ENCODE measurements at regions not wholly inside any gene's neighbourhood (a gene's known extent, or its start where the extent isn't known, plus 50 kb on each side); places are given as distances from the start of the nearest gene placed in this dataset.
"Not testable (repeated sequence)": the region's sequence is repeated elsewhere in the genome, so short reads cannot be mapped to it uniquely, and the experiment has no call there.

DNA sequence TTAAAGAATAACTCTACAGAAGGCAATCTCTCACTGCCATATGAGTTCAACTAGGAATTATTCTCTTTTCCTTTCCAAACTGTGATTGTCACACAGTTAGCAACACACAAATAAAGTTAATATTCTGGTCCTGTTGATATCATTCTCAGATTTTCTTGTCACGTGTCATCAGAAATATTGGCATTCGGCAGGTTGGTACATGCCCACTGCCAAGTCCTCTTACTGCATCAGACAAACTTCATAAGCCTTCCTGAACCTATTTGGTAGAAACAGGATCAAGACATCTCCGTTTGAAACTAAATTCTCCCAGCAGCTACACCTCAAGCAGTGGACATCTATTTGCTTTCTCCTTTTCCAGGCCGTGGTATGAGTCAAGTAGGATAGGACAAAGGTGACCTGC is 177.9 kb upstream of the SOX2 start:
- no peak for DNase-seq (ENCODE audit: low read depth)

DNA sequence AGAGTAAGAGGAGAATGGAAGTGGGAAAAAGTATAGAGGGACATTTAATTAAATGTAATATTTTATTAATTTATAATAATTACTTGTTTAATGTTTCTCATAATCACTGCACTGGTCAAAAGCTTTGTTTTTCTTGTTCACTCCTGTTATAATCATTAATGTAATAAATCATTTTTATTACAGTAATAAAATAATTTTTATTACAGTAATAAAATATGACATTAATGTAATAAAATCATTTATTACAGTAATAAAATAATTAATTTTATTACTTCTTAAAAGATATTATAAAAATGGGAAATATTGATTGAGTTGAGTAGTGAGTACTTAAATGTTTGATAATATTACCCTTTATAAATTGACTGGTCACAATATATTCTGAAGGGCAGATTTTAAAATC is 181.1 kb upstream of the SOX2 start:
- no peak for DNase-seq (ENCODE audit: low read depth)

DNA sequence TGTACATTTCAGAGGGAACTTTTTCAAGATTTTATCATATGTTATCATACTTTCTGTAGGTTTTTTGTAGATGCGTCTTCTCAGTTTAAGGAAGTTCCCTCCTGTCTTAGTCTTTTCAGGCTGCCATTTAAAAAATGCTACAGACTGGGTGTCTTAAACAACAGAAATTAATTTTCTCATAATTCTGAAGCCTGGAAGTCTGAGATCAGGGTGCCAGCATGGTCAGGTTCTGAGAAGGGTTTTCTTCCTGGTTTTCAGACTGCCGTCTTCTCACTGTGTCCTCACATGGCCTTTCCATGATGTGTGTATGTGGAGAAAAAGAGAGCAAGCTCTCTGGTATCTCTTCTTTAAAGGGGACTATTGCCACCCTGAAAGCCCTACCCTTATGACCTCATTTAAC is 189.9 kb upstream of the SOX2 start:
- no peak for DNase-seq (ENCODE audit: low read depth)

DNA sequence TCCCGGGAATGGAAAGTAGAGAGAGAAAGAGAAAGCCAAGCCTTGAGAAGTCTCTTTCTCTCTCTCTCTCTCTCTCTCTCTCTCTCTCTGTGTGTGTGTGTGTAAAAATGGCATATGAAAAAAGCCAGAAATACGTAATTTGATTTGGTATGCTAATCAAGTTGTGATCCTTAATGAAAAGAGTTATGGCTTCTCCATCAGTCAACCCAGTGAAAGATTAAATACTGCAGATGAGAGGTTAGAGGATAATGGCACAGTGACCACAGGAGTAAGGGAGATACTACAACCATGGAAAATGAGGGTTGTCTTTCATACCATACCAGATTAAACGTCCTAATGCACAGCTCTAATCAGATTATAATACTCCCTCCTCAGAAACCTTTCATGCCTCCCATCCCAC is 193.5 kb upstream of the SOX2 start:
- no peak for DNase-seq (ENCODE audit: low read depth)

DNA sequence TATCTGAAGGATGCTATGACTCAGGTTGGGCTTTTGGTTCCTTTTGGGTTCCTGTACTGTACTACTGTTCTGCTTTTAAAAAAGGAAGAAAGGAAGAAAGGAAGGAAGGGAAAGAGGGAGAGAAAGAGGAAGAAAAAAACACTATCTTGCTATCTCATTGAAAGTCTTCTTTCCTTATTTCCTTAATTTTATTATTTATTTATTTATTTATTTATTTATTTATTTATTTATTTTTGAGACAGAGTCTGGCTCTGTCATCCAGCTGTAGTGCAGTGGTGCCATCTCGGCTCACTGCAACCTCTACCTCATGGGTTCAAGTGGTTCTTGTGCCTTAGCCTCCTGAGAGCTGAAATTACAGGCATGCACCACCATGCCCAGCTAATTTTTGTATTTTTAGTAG is 198.9 kb upstream of the SOX2 start:
- DNase-seq (ENCODE audit: low read depth) = no peak

DNA sequence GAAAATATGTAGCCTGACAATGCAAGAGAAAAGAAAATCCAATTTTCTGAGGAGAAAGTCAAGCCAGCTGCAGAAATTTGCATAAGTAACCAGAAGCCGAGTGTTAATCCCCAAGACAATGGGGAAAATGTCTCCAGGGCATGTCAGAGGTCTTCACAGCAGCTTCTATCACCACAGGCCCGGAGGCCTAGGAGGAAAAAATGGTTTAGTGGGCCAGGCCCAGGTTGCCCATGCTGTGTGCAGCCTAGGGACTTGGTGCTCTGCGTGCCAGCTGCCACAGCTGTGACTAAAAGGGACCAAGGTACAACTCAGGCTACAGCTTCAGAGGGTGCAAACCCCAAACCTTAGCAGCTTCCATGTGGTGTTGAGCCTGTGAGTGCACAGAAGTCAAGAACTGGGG is 201.2 kb upstream of the SOX2 start:
- DNase-seq (ENCODE audit: low read depth) = no peak

DNA sequence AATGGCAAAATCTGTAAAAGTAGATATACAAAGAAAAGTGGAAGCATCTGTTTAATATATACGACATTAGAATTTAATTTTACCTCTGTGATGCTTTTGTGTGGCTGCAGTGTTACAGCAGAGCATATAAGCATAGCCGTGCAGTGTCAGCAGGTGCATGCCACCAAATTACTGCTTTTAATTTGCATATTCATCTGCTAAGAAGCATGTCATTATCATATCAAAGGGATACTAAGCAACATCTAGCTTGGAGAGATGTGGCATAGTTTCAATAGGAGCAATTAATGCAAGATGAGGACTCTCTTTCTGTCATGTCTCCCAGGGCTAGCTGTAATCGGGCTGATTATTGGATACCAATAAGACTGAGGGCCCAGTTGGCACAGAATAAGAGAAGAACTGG is 214.4 kb upstream of the SOX2 start:
- no peak for DNase-seq (ENCODE audit: low read depth)

DNA sequence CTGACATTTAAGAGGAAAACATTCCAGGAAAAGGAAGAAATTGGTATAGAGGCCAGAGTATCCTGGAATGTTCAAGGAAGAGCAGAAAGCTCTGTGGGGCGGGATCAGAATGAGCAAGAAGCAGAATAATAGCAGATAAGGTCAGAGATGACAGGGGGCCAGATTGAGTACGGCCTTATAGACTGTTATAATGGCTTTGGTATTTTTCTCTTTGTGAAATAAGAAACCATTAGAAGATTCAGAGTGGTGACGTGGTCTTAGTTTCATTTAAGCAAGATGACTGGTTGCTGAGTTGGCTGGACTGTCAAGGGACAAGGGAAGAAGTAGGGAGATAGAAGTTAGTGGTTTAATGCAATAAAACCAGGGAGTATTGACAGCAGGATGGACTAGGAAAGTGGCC is 218.3 kb upstream of the SOX2 start:
- no peak for DNase-seq (ENCODE audit: low read depth)

DNA sequence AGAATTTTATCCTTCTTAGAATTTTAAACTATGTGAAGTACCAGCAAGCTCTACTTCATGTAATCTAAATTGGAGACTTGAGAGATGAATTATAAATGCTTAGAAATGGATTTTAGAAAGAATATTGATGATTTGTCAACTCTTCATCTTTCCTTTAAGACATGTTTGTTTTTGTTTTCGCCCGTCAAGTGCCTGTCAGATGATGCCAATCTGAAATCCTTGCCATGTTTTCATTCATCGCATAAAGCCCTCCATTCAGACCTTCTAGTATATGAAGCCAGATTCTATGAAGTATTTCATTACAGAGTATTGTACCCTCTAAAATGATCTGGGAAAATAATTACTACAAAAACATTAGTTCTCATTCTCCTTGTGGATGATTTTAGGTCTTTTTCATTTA is 223.2 kb upstream of the SOX2 start:
- no peak for DNase-seq (ENCODE audit: low read depth)

DNA sequence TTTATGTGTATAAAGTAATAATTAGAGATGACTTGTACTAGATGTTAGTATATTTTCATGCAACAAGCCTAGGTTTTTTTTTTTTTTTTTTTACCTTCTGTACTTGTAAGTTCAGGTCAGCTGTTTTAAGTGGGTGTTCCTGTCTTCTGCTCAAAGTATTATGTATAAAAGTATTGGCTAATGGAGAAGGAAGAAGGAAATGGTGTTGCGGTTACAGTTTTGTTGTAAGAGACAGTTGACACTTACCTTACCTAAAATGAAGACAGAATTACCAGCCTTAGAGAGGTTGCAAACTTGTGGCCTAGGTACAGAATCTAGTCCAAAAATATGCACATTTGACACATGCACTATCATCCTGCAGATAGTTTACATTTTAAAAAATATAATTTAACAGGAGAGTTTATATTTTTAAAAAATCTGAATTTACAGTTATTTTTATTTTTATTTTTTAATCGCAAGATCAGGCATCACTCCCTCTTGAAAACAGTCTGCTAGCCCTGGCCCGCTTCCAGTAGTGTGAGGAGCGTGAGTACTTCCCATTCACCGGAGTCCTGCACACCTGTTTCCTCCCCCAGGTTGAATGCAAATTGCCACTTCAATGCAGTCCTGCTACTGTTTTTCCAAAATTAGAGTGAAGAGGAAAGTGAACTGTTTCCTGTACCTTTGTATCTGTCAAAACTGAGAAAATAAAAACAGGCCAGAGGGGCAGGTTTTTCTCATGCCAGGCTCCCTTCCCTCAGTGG is 224.3 kb upstream of the SOX2 start:
- DNase-seq (ENCODE audit: low read depth) = no peak

DNA sequence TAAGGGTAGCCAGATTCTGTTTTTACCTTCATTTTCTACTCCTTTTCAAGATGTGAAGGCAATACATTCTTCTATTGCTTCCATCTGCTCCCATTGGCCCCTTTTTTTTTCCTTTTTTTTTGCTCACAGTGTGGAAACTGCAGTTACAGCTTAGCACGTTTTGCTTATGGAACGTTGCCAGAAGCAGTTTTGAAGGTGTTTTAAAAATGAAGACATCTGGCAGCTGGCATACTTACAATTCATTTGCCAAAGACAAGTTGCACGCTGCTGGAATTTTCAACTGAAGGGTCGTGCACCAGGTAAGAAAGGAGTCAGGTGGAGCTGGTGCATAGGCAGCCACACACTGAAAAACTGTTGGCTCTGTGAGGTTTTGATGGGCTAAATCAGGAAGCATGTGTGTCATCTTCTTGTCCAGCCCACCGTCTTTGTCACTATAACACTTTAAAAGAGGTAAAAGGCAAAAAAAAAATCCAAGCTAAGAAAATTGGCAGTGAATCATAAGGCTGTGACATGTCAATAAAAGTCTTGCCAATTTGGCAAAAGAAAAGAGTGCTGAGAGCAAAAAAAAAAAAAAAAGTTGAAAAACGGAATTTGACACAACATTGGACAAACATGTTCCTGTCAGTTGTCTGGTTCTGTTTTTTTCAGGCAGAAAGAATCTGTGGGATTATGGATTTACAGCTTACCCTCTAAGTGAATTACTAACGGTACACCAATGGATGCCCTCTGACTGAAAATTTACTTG is 225.4 kb upstream of the SOX2 start:
- DNase-seq (ENCODE audit: low read depth) = no peak

DNA sequence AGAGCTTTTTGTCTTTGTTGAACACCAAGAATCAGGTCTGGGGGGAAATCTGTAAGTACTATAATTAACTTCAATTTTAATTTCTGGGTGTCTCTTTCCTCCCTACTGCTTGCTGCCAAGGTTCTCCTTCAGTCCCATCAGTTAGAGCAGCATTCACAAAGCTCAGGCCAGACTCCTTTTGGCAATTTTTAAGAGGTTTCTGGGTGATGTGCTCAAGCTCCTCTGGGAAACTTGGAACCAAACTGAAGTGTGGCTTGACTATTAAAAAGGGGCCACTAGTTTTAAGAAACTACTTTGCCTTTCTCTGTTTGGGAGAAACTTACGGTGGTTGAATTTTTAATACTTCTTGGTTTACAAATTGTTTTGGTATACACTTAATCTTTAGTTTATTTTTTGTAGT is 227.7 kb upstream of the SOX2 start:
- DNase-seq (ENCODE audit: low read depth) = no peak

DNA sequence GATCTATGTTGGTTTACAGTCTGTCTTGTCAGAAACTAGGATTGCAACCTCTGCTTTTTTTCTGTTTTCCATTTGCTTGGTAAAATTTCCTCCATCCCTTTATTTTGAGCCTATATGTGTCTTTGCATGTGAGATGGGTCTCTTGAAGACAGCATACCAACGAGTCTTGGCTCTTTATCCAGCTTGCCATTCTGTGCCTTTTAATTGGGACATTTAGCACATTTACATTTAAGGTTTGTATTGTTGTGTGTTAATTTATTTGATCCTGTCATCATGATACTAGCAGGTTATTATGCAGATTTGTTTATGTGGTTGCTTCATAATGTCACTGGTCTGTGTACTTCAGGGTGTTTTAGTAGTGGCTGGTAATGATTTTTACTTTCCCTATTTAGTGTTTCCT is 236.6 kb upstream of the SOX2 start:
- DNase-seq (ENCODE audit: low read depth) = not testable (repeated sequence)

DNA sequence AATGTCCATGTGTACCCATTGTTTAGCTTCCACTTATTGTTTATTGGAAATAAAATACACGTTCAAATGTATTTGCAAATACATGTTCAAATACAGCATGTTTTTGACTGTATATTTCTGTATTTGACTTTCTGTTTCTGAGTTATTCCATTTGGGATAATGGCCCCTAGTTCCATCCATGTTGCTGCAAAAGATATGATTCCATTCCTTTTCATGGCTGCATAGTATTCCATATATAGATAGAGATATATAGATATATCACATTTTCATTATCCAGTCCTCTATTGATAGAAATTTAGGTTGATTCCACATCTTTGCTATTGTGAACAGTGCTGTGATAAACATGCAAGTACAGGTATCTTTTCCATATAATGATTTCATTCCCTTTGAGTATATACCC is 241.4 kb upstream of the SOX2 start:
- no peak for DNase-seq (ENCODE audit: low read depth)

DNA sequence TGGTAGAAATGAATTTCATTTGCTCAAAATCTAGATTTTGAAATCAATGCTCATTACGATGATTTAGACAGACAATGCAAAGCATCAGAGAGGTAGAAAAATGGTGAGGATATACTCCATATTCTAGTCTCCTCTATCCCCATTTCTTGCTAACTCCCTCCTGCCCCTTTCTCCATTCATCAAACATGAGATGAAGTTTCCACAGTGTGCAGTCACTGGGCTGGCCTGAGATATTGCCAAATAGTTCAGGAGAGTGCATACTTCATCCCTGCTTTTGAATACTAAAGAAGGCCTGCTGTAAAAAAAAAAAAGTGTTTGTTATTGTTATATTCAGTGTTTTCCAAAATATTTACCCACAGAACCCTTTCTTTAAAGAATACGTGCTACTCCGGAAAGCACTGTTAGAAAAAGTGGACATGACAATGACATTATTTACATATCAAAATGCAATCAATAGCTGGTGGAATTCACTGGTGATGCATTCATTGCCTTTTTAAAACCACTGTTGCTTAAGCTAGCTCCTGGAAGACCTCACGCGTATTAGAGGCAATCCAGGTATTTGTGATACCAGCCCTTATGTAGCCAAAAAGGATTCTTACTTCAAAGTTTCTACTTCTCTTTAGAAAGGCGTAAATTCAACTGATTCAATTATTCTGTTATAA is 247.6 kb upstream of the SOX2 start:
- no peak for DNase-seq (ENCODE audit: low read depth)

DNA sequence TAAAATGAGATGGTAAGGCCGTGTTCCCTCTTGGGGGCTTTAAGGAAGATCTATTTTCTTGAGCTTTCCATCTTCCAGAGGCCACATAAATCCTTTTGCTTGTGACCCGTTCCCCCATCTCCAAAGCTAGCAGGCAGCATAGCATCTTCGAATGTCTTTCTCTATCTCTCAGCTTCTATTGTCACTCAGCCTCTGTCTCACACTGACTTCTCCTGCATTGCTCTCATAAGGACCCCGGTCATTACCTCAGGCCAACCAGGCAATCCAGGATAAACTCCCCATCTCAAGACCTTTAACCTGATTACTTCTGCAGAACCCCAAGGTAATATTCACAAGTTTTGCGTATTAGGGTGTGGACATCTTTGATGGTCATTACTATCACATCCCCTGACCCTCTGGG is 250.3 kb upstream of the SOX2 start:
- no peak for DNase-seq (ENCODE audit: low read depth)

DNA sequence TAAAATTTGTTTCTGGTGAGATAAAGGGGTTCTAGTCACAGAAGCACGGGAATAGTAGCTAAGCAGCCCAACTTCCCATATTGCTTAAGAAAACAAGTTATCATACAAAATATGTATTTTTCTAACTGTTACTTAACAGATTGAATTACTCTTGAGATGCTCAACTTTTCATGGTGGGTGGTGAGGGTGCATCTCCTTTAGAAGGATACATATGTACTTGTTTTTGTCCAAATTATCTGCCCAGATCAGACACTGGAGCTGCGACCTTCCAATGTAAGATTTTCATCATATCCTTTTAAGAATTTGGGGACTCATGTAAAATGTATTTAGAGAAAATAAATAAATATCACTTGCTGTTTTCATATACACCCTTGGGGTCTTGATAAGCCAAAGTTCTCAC is 252.2 kb upstream of the SOX2 start:
- no peak for DNase-seq (ENCODE audit: low read depth)

DNA sequence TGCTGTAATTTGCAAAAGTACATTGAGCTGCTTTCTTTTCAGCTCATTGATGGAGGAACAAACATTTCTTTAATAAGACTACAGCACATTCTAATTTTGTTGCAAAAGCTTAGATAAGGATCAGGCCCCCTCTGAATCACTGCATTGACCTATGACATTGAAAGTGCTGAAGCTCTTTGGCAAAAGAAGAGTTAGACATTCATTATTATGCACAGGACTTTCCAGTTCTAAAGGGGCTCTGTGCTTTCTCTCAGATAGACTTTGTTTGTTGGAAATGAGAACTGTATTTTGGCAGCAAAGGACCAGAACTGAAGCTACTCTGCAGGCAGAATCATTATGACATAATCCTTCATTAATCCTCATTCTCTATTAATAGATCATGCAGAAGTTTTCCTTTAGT is 252.9 kb upstream of the SOX2 start:
- no peak for DNase-seq (ENCODE audit: low read depth)

DNA sequence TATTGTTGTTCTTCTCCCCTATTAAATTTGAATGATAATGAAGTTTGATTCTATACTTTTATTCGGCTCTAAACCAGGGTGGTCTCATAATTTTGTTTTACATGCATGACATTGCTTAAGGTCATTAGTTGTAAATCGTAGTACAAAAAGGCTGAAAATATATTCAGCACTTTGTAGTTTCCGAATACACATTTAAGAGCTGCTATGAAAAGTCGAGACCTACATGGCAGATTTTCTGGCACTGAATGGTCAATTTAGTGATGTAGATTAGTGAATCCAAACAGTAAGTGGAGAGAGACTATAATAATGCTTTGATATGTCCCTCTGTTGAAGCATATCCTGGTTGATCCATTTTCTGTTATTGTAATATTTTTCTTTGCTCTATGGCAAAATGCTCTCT is 254.0 kb upstream of the SOX2 start:
- no peak for DNase-seq (ENCODE audit: low read depth)

DNA sequence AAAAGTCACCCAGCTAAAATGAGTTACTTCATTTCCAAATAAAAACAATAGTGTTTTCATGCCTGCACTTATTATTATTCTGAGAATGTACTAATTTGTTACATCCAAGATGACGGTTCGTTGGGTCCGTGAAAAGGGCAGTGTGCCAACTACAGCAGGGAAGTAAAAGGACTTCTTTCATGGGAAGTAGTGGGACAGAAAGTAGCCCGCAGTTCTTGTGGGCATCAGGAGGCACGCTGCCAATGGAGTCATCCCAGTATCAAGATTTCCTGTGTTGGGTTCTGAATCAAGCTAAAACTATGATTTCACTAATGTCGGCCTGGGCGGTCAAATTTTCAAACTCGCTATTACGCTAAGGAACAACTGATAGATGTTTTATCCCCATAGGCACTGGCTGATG is 254.5 kb upstream of the SOX2 start:
- DNase-seq (ENCODE audit: low read depth) = no peak

DNA sequence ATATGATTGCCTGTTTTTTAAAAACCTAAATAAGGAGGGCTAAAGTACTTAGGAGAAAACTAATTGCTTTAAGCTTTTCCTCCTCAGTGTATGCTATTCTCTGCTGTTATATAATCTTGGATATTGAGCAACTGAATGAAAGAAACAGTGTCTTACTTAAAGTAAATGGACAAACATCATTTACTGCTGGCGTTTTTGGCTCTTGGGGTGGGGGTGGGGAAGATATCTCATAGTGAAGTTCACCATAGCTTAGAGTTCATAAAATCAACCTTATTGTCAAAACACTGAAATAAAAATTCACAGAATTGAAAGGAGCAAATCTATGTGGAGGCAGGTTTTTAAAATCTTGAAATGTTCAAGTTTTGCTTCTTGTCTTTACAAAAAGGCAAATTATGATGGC is 256.4 kb upstream of the SOX2 start:
- DNase-seq (ENCODE audit: low read depth) = no peak

DNA sequence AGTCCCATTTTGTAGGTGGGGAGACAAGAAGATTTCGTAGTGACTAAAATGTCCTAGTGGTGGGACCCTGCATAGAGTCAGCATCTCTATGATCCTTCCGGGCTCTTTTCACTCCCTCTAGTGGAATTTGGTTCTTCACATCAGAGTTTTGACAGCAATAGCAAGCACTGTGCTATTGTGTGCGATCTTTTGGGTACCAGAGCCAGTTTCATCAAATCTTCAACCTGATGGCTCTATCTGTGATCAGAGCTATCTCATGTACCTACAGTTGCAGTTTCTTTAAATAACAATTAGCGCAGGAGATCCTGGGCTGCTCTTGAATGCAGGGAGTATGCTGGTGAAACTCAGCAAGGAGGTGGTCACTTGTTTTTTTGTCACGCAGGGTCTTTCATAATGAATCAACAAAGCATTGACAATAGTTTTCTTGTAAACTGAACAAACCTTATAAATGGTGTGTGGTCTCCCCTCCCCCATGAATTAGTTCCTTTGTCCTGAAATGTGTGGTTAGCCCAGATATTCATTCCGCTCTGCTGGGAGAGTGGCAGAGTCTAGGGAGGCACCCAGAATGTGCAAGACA is 257.2 kb upstream of the SOX2 start:
- no peak for DNase-seq (ENCODE audit: low read depth)

DNA sequence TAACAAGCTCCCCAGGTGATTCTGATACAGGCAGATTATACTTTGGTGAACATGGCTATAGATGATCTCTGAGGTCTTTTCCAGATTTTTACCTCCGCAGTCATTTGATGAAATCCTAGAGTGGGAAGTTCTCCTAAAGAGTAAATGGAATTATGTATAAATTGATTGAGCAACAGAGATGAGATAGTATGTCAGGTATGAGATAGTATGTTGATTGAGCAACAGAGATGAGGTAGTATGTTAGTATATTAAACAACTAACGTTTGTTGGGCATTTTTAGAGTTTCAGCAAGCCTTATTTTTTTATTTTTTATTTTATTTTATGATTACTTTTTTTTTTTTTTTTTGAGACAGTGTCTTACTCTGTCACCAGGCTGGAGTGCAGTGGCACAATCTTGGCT is 265.0 kb upstream of the SOX2 start:
- no peak for DNase-seq (ENCODE audit: low read depth)
